ENCODE measurements at regions not wholly inside any gene's neighbourhood (a gene's known extent, or its start where the extent isn't known, plus 50 kb on each side); places are given as distances from the start of the nearest gene placed in this dataset.
"Not testable (repeated sequence)": the region's sequence is repeated elsewhere in the genome, so short reads cannot be mapped to it uniquely, and the experiment has no call there.

DNA sequence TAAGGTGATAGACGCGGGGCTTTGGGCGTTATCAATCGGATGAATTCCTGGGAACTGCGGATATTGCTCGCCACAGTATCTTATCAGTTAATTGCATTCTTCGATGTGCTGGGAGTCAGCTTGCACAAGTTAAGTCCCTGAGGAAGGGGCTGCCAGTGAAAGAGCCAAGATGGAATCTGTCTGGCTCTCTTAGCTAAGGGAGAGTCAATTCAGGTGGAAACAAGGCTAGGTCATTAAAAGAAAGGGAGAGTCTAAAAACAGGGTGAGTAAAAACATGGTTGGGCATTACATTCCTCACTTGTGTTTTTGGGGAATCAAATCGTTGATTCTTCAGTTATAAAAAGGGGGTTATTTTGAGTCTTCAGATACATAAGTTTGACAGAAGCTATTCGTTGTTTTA is 196.2 kb downstream of the OTOP1 start:
- TF ChIP-seq, protein P1, sequence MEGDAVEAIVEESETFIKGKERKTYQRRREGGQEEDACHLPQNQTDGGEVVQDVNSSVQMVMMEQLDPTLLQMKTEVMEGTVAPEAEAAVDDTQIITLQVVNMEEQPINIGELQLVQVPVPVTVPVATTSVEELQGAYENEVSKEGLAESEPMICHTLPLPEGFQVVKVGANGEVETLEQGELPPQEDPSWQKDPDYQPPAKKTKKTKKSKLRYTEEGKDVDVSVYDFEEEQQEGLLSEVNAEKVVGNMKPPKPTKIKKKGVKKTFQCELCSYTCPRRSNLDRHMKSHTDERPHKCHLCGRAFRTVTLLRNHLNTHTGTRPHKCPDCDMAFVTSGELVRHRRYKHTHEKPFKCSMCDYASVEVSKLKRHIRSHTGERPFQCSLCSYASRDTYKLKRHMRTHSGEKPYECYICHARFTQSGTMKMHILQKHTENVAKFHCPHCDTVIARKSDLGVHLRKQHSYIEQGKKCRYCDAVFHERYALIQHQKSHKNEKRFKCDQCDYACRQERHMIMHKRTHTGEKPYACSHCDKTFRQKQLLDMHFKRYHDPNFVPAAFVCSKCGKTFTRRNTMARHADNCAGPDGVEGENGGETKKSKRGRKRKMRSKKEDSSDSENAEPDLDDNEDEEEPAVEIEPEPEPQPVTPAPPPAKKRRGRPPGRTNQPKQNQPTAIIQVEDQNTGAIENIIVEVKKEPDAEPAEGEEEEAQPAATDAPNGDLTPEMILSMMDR (IDR thresholded peaks at IDR 0.05), result not testable (repeated sequence)
- TF ChIP-seq ZFX (IDR thresholded peaks at IDR 0.05; ENCODE audit: borderline replicate concordance), result not testable (repeated sequence)

Data from 22Rv1 (cell line).